AG10803 (cell line): ENCODE measurements at regions not wholly inside any gene's neighbourhood (a gene's known extent, or its start where the extent isn't known, plus 50 kb on each side); places are given as distances from the start of the nearest gene placed in this dataset.
A peak's percentile ranks its signal among the peaks of the same experiment; 100 is the strongest.

Experiments used
- DNase-seq: peaks from one replicate; pipeline ENCODE4 v3.0.0; 2010; ENCODE audit warnings: low read depth
- H3K4me3 ChIP-seq: 2 replicates; pipeline ENCODE4 v1.5.1; 2011; ENCODE audit warnings: mild to moderate bottlenecking, low read length, control low read depth
- TF ChIP-seq, protein P1 (sequence below): conservative IDR thresholded peaks from 2 replicates; pipeline ENCODE4 v1.5.1; 2011; ENCODE audit warnings: mild to moderate bottlenecking, low read length, control low read depth, inconsistent platforms

DNA sequence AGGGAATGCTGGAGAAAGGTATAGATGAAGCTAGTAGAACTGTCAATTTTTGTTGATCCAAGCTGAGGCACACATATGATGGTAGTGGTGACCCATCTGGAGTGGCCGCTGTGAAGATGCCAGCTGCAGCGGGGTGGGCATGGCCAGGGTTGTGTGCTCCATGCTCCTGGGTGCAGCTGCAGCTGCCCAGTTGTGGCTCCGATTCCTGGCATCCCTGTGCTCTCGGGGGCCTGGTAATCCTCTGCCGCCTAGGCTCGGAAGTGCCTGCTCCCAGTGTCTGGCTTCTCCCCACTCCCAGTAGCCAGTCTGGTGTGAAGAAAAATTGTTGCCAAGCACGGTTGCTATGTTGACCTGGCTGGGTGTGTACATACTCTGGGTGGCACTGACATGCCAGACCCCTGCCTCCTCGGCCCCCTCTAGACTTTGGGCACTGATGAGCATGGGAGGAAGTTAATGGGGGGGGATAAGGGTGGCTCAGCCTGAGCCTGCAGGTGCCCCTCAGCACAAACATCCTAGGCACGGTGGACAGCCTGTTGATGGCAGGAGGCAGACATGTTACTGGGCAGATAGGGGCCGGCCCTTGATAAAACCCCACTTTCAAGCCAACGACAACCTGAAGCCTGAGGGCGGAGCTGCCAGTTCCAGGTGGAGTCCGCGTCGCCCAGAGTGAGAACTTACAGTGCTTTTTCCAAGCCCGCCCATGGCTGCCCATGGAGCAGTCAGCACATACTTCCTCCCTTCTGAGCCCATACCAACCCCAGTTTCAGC lies 1400.7 kb downstream of the PCDH9 start:
- H3K4me3 ChIP-seq, result no peak overlapping the region
- no peak for DNase-seq
- TF ChIP-seq, protein P1, sequence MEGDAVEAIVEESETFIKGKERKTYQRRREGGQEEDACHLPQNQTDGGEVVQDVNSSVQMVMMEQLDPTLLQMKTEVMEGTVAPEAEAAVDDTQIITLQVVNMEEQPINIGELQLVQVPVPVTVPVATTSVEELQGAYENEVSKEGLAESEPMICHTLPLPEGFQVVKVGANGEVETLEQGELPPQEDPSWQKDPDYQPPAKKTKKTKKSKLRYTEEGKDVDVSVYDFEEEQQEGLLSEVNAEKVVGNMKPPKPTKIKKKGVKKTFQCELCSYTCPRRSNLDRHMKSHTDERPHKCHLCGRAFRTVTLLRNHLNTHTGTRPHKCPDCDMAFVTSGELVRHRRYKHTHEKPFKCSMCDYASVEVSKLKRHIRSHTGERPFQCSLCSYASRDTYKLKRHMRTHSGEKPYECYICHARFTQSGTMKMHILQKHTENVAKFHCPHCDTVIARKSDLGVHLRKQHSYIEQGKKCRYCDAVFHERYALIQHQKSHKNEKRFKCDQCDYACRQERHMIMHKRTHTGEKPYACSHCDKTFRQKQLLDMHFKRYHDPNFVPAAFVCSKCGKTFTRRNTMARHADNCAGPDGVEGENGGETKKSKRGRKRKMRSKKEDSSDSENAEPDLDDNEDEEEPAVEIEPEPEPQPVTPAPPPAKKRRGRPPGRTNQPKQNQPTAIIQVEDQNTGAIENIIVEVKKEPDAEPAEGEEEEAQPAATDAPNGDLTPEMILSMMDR, result no peak

DNA sequence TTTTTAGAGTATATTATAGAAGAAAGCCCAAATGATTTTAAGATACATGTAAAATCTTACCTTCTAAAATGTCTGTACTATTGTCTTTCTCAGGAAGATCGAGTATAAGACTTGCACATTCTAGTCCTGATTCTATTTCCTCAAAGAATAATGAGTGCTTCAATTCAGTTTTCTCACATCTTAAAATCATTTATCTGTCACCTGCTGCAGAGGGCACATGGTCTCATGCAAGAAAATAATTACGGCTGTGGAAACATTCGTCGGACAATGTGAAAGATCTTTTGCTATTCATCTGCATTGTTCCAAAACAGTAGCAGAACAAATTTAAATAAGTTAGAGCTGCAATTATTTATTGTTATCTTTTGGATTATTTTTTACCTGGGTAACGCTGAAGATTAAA lies 1403.5 kb downstream of the PCDH9 start:
- no peak for DNase-seq
- no peak overlapping the region for H3K4me3 ChIP-seq
- TF ChIP-seq, protein P1, result no peak

DNA sequence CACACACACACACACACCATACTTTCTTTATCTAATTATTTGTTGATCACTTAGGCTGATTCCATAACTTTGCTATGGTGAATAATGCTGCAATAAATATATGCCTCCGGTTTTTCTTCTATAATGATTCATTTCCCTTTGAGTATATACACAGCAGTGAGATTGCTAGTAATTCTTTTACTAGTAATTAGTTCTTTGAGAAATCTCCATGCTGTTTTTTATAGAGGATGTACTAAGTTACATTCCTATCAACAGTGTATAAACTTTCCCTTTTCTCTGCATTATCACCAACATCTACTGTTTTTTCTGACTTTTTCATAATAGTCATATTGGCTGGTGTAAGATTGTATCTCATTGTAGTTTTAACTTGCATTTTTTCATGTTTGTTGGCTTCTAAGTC lies 1405.1 kb downstream of the PCDH9 start:
- TF ChIP-seq, protein P1, result no peak
- DNase-seq, result no peak
- H3K4me3 ChIP-seq, result no peak overlapping the region

DNA sequence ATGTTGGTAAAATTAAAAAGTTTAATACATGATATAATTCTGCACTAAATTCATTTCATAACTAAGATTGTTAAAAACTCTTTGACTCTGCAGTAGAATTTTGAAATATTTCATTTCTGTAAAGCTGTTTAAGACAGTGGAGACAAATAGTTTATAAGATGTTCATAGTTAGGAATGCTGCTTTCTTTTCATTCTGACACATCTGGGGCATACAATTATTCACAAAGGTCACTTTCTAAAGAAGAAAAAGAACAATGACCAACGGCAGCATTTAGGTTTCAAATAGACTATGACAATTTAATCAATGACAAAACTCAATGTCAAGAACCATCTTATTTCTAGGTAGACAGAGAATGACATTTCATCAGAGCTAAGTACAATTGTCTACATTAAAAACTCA lies 1422.1 kb downstream of the PCDH9 start:
- TF ChIP-seq, protein P1, result no peak
- H3K4me3 ChIP-seq, result no peak overlapping the region

DNA sequence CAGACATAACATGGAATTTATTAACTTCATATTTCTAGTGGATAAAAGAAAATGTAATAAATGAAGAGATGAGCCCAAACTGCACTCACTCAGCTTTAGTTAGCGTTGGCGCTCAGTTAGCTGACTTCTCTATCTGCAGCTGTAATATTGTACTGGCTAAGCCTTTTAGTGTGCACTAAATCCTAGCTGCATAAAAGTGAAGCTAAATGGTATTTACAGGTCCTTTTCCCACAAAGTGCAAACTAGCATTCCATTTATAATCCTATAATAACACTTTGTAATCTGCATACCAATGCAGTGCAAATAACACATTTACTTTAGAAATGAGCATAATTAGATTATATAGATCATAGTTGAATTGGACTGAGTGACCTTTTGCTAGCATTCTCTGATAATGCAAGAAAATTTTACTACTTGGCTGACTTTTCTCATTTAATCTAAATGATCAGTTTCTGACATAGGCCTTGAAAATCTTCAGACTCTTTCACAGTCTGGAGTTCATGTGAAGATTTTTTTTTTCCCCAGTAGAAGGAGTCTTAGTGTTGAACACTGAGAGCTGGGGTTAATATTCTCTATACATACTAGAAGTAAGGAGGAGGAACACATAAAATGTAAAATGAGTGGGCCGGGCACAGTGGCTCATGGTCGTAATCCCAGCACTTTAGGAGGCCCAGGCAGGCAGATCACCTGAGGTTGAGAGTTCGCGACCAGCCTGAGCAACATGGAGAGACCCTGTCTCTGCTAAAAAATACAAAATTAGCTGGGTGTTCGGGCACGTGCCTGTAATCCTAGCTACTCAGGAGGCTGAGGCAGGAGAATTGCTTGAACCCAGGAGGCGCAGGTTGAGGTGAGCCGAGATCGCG lies 1426.4 kb downstream of the PCDH9 start:
- H3K4me3 ChIP-seq, result no peak overlapping the region
- DNase-seq, result no peak

More for the DNA sequence above, 1422.1 kb downstream of the PCDH9 start:
- no peak for DNase-seq

DNA sequence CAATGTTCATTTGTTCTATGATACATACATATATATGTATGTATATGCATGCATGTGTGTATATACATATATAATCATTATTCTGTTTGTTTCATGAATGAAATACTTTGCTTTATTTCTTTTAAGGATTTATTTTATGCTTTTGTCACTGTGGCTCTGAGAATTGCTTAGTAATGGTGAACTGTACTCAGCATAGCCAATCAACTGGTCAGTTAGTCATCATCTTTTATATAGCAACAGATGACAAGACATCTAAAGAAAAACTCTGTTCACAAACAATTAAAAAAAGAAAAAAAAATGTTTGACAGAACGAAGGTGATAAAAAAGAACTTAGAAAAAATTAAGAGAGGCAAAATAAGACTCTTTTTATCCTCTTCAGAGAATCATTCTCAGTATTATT lies 1440.3 kb downstream of the PCDH9 start:
- TF ChIP-seq, protein P1, result no peak
- peak; percentile 7 for DNase-seq
- no peak overlapping the region for H3K4me3 ChIP-seq

More for the DNA sequence above, 1426.4 kb downstream of the PCDH9 start:
- TF ChIP-seq, protein P1, result no peak

DNA sequence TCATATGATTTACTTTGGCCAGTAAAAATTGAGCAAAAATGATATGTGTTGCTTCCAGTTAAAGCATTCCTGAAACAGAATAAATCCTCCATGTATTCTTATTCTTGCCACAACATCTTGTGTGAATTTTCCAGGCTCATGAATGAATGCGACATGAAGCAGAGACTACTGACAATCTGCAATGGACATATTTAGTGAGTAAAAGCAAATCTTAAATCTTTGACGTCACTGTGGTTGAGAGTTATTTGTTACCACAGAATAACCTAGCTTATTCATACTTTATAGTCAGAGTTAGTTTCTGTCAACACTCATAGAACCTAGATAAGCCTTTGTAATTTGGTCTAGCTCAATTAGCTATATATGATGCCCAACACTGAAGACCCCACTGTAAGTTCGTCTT lies 1443.1 kb downstream of the PCDH9 start:
- peak; percentile 3 for DNase-seq
- no peak overlapping the region for H3K4me3 ChIP-seq
- TF ChIP-seq, protein P1, result no peak
